Astrocyte of the hippocampus (primary cell): ENCODE measurements at regions not wholly inside any gene's neighbourhood (a gene's known extent, or its start where the extent isn't known, plus 50 kb on each side); places are given as distances from the start of the nearest gene placed in this dataset.
"Not testable (repeated sequence)": the region's sequence is repeated elsewhere in the genome, so short reads cannot be mapped to it uniquely, and the experiment has no call there.

ENCODE experiments used
- DNase-seq: peaks from one replicate; pipeline ENCODE4 v3.0.0; 2011; ENCODE audit warnings: low read depth, low spot score

GRCh38 chr12:29962276-29963035 lies 178.7 kb upstream of the TMTC1 start:
- DNase-seq: no peak

- peak; percentile 63 for DNase-seq
Measured at GRCh38 chr12:29961231-29961630, 177.5 kb upstream of the TMTC1 start.

GRCh38 chr12:29960122-29960521 lies 176.4 kb upstream of the TMTC1 start:
- DNase-seq: peak; percentile 12

- no peak for DNase-seq
Measured at GRCh38 chr12:29957835-29958234, 174.1 kb upstream of the TMTC1 start.

GRCh38 chr12:29945904-29946303 lies 162.2 kb upstream of the TMTC1 start:
- no peak for DNase-seq

GRCh38 chr12:29944269-29945000 lies 160.7 kb upstream of the TMTC1 start:
- no peak for DNase-seq

GRCh38 chr12:29943683-29944082 lies 159.9 kb upstream of the TMTC1 start:
- DNase-seq: peak; percentile 67

- DNase-seq: no peak
Measured at GRCh38 chr12:29940811-29941210, 157.1 kb upstream of the TMTC1 start.

GRCh38 chr12:29930503-29930902 lies 146.8 kb upstream of the TMTC1 start:
- DNase-seq: no peak

GRCh38 chr12:29929295-29929694 lies 145.6 kb upstream of the TMTC1 start:
- no peak for DNase-seq

GRCh38 chr12:29921307-29921706 lies 137.6 kb upstream of the TMTC1 start:
- DNase-seq: peak; percentile 37

- no peak for DNase-seq
Measured at GRCh38 chr12:29908157-29908556, 124.4 kb upstream of the TMTC1 start.

GRCh38 chr12:29907461-29907860 lies 123.7 kb upstream of the TMTC1 start:
- peak; percentile 38 for DNase-seq

GRCh38 chr12:29902043-29902442 lies 118.3 kb upstream of the TMTC1 start:
- no peak for DNase-seq

GRCh38 chr12:29901585-29901984 lies 117.8 kb upstream of the TMTC1 start:
- no peak for DNase-seq

GRCh38 chr12:29899212-29899931 lies 115.6 kb upstream of the TMTC1 start:
- no peak for DNase-seq

GRCh38 chr12:29895966-29896365 lies 112.2 kb upstream of the TMTC1 start:
- DNase-seq: no peak

GRCh38 chr12:29893002-29893401 lies 109.3 kb upstream of the TMTC1 start:
- DNase-seq: no peak

- DNase-seq: no peak
Measured at GRCh38 chr12:29891792-29892191, 108.0 kb upstream of the TMTC1 start.

- peak; percentile 20 for DNase-seq
Measured at GRCh38 chr12:29889737-29890136, 106.0 kb upstream of the TMTC1 start.

- DNase-seq: no peak
Measured at GRCh38 chr12:29888777-29889176, 105.0 kb upstream of the TMTC1 start.

GRCh38 chr12:29884957-29885356 lies 101.2 kb upstream of the TMTC1 start:
- DNase-seq: not testable (repeated sequence)
